SU-DHL-6 (cell line): ENCODE measurements at regions not wholly inside any gene's neighbourhood (a gene's known extent, or its start where the extent isn't known, plus 50 kb on each side); places are given as distances from the start of the nearest gene placed in this dataset.

Experiments used
- CTCF ChIP-seq: fragments of 200-600 bp; sonication (generic); IDR thresholded peaks from one replicate; pipeline ENCODE4 v1.5.1; 2017; ENCODE audit warnings: antibody characterized with exemption, mild to moderate bottlenecking, low read length, moderate library complexity; ENCODE audit not compliant: insufficient read depth, poor library complexity, severe bottlenecking
- EZH2phosphoT487 ChIP-seq: fragments of 200-600 bp; sonication (generic), shearing (Covaris generic); conservative IDR thresholded peaks from 2 replicates; pipeline ENCODE4 v1.6.1; 2018; ENCODE audit warnings: mild to moderate bottlenecking, antibody characterized with exemption, low read length, moderate library complexity, mixed read lengths

GRCh38 chr14:106380740-106381139, 854.4 kb downstream of the TMEM121 start:
- TF ChIP-seq CTCF (no peak), EZH2phosphoT487 (no peak)
